ENCODE measurements at regions not wholly inside any gene's neighbourhood (a gene's known extent, or its start where the extent isn't known, plus 50 kb on each side); places are given as distances from the start of the nearest gene placed in this dataset.

GRCh38 chr12:98296462-98297079 is 218.8 kb upstream of the TMPO start:
- no peak for DNase-seq

GRCh38 chr12:98297538-98297937 is 217.9 kb upstream of the TMPO start:
- no peak for DNase-seq

- no peak for DNase-seq
Observed at GRCh38 chr12:98308141-98308540, 207.2 kb upstream of the TMPO start.

GRCh38 chr12:98317939-98318899 is 197.2 kb upstream of the TMPO start:
- no peak for DNase-seq

GRCh38 chr12:98319716-98320425 is 195.5 kb upstream of the TMPO start:
- DNase-seq: no peak

GRCh38 chr12:98325003-98325402 is 190.4 kb upstream of the TMPO start:
- no peak for DNase-seq

GRCh38 chr12:98328467-98328866 is 186.9 kb upstream of the TMPO start:
- no peak for DNase-seq

GRCh38 chr12:98329589-98329988 is 185.8 kb upstream of the TMPO start:
- DNase-seq: no peak

- no peak for DNase-seq
Observed at GRCh38 chr12:98332642-98333041, 182.7 kb upstream of the TMPO start.

GRCh38 chr12:98334768-98335167 is 180.6 kb upstream of the TMPO start:
- no peak for DNase-seq

- DNase-seq: no peak
Observed at GRCh38 chr12:98341026-98341425, 174.4 kb upstream of the TMPO start.

- no peak for DNase-seq
Observed at GRCh38 chr12:98341732-98342131, 173.7 kb upstream of the TMPO start.

- DNase-seq: no peak
Observed at GRCh38 chr12:98343002-98343567, 172.3 kb upstream of the TMPO start.

GRCh38 chr12:98344046-98344930 is 171.1 kb upstream of the TMPO start:
- no peak for DNase-seq

- DNase-seq: no peak
Observed at GRCh38 chr12:98345308-98345876, 170.0 kb upstream of the TMPO start.

GRCh38 chr12:98351089-98351488 is 164.3 kb upstream of the TMPO start:
- DNase-seq: no peak

GRCh38 chr12:98351784-98352183 is 163.6 kb upstream of the TMPO start:
- DNase-seq: no peak

GRCh38 chr12:98352218-98352811 is 163.1 kb upstream of the TMPO start:
- peak; percentile 91 for DNase-seq

- DNase-seq: no peak
Observed at GRCh38 chr12:98352835-98353234, 162.6 kb upstream of the TMPO start.

- no peak for DNase-seq
Observed at GRCh38 chr12:98354520-98355035, 160.8 kb upstream of the TMPO start.

GRCh38 chr12:98355322-98355721 is 160.1 kb upstream of the TMPO start:
- peak; percentile 57 for DNase-seq
